ENCODE measurements at regions not wholly inside any gene's neighbourhood (a gene's known extent, or its start where the extent isn't known, plus 50 kb on each side); places are given as distances from the start of the nearest gene placed in this dataset.
"Not testable (repeated sequence)": the region's sequence is repeated elsewhere in the genome, so short reads cannot be mapped to it uniquely, and the experiment has no call there.

- DNase-seq (ENCODE audit: low read depth in 6 of 9, low spot score in 9 of 9): no peak
- Histone ChIP-seq H3K4me1 (ENCODE audit: control insufficient read depth in 2 of 2, insufficient read depth in 2 of 2, low read length in 2 of 2) (no peaks in the 10 kb centered on the region), H3K36me3 (ENCODE audit: control insufficient read depth in 2 of 2, insufficient read depth in 2 of 2, low read length in 1 of 2) (no peaks in the 10 kb centered on the region), H3K27ac (ENCODE audit: low read depth in 1 of 2, low read length in 1 of 2) (no peak overlapping the region), H3K27me3 (ENCODE audit: control insufficient read depth in 2 of 2, insufficient read depth in 1 of 2, low read length in 1 of 2) (no peaks in the 10 kb centered on the region), H3K4me3 (ENCODE audit: low read length in 2 of 2) (no peak overlapping the region), H3K9me3 (ENCODE audit: control insufficient read depth in 2 of 2, insufficient read depth in 1 of 2, low read length in 1 of 2) (peaks cover 4 to 19% of the 10 kb centered on the region in 2 donors)
- WGBS: 72% methylated on average over 4 of the region's 4 CpGs
Observed at GRCh38 chr7:67671006-67671548, 674.4 kb downstream of the TYW1 start.

- no peaks in the 10 kb centered on the region for H3K27me3 ChIP-seq (ENCODE audit: control insufficient read depth in 2 of 2, insufficient read depth in 1 of 2, low read length in 1 of 2)
- H3K9me3 ChIP-seq (ENCODE audit: control insufficient read depth in 2 of 2, insufficient read depth in 1 of 2, low read length in 1 of 2): peaks cover 4 to 23% of the 10 kb centered on the region in 2 donors
- no peaks in the 10 kb centered on the region for H3K36me3 ChIP-seq (ENCODE audit: control insufficient read depth in 2 of 2, insufficient read depth in 2 of 2, low read length in 1 of 2)
- no peak for DNase-seq (ENCODE audit: low read depth in 6 of 9, low spot score in 9 of 9)
- no peak overlapping the region for H3K4me3 ChIP-seq (ENCODE audit: low read length in 2 of 2)
- WGBS: 74% methylated on average over 3 of the region's 3 CpGs
- H3K4me1 ChIP-seq (ENCODE audit: control insufficient read depth in 2 of 2, insufficient read depth in 2 of 2, low read length in 2 of 2): no peaks in the 10 kb centered on the region
- H3K27ac ChIP-seq (ENCODE audit: low read depth in 1 of 2, low read length in 1 of 2): no peak overlapping the region
Observed at GRCh38 chr7:67673861-67674260, 677.2 kb downstream of the TYW1 start.

- not testable (repeated sequence) for H3K36me3 ChIP-seq (ENCODE audit: control insufficient read depth in 2 of 2, insufficient read depth in 2 of 2, low read length in 1 of 2); H3K27me3 ChIP-seq (ENCODE audit: control insufficient read depth in 2 of 2, insufficient read depth in 1 of 2, low read length in 1 of 2); H3K27ac ChIP-seq (ENCODE audit: low read depth in 1 of 2, low read length in 1 of 2); DNase-seq (ENCODE audit: low read depth in 6 of 9, low spot score in 9 of 9); H3K4me1 ChIP-seq (ENCODE audit: control insufficient read depth in 2 of 2, insufficient read depth in 2 of 2, low read length in 2 of 2); H3K4me3 ChIP-seq (ENCODE audit: low read length in 2 of 2)
- 90% methylated on average over 5 of the region's 5 CpGs for WGBS
- H3K9me3 ChIP-seq (ENCODE audit: control insufficient read depth in 2 of 2, insufficient read depth in 1 of 2, low read length in 1 of 2): peaks cover 4 to 23% of the 10 kb centered on the region in 2 donors
Observed at GRCh38 chr7:67674862-67675261, 678.2 kb downstream of the TYW1 start.

GRCh38 chr7:67675971-67676370 lies 679.3 kb downstream of the TYW1 start:
- H3K4me1 ChIP-seq (ENCODE audit: control insufficient read depth in 2 of 2, insufficient read depth in 2 of 2, low read length in 2 of 2): no peaks in the 10 kb centered on the region
- no peak for DNase-seq (ENCODE audit: low read depth in 6 of 9, low spot score in 9 of 9)
- 86% methylated on average over 2 of the region's 2 CpGs for WGBS
- no peaks in the 10 kb centered on the region for H3K27me3 ChIP-seq (ENCODE audit: control insufficient read depth in 2 of 2, insufficient read depth in 1 of 2, low read length in 1 of 2)
- no peak overlapping the region for H3K4me3 ChIP-seq (ENCODE audit: low read length in 2 of 2)
- H3K27ac ChIP-seq (ENCODE audit: low read depth in 1 of 2, low read length in 1 of 2): no peak overlapping the region
- H3K36me3 ChIP-seq (ENCODE audit: control insufficient read depth in 2 of 2, insufficient read depth in 2 of 2, low read length in 1 of 2): no peaks in the 10 kb centered on the region
- H3K9me3 ChIP-seq (ENCODE audit: control insufficient read depth in 2 of 2, insufficient read depth in 1 of 2, low read length in 1 of 2): peaks cover 4 to 23% of the 10 kb centered on the region in 2 donors

- WGBS: 72% methylated on average over 4 of the region's 4 CpGs
- no peak for DNase-seq (ENCODE audit: low read depth in 6 of 9, low spot score in 9 of 9)
Observed at GRCh38 chr7:67678419-67678818, 681.8 kb downstream of the TYW1 start.

GRCh38 chr7:67683628-67684027 lies 687.0 kb downstream of the TYW1 start:
- H3K36me3 ChIP-seq (ENCODE audit: control insufficient read depth in 2 of 2, insufficient read depth in 2 of 2, low read length in 1 of 2): no peaks in the 10 kb centered on the region
- no peaks in the 10 kb centered on the region for H3K4me1 ChIP-seq (ENCODE audit: control insufficient read depth in 2 of 2, insufficient read depth in 2 of 2, low read length in 2 of 2)
- H3K4me3 ChIP-seq (ENCODE audit: low read length in 2 of 2): no peak overlapping the region
- 95% methylated on average over 4 of the region's 4 CpGs for WGBS
- no peaks in the 10 kb centered on the region for H3K27me3 ChIP-seq (ENCODE audit: control insufficient read depth in 2 of 2, insufficient read depth in 1 of 2, low read length in 1 of 2)
- no peak for DNase-seq (ENCODE audit: low read depth in 6 of 9, low spot score in 9 of 9)
- no peak overlapping the region for H3K27ac ChIP-seq (ENCODE audit: low read depth in 1 of 2, low read length in 1 of 2)
- H3K9me3 ChIP-seq (ENCODE audit: control insufficient read depth in 2 of 2, insufficient read depth in 1 of 2, low read length in 1 of 2): no peaks in the 10 kb centered on the region

More at GRCh38 chr7:67678419-67678818, 681.8 kb downstream of the TYW1 start:
- no peaks in the 10 kb centered on the region for H3K4me1 ChIP-seq (ENCODE audit: control insufficient read depth in 2 of 2, insufficient read depth in 2 of 2, low read length in 2 of 2)
- no peaks in the 10 kb centered on the region for H3K36me3 ChIP-seq (ENCODE audit: control insufficient read depth in 2 of 2, insufficient read depth in 2 of 2, low read length in 1 of 2)
- H3K4me3 ChIP-seq (ENCODE audit: low read length in 2 of 2): no peak overlapping the region
- H3K9me3 ChIP-seq (ENCODE audit: control insufficient read depth in 2 of 2, insufficient read depth in 1 of 2, low read length in 1 of 2): peaks cover 4 to 18% of the 10 kb centered on the region in 2 donors
- H3K27ac ChIP-seq (ENCODE audit: low read depth in 1 of 2, low read length in 1 of 2): no peak overlapping the region
- no peaks in the 10 kb centered on the region for H3K27me3 ChIP-seq (ENCODE audit: control insufficient read depth in 2 of 2, insufficient read depth in 1 of 2, low read length in 1 of 2)

GRCh38 chr7:67690700-67691099 lies 694.1 kb downstream of the TYW1 start:
- WGBS: 95% methylated on average over 1 of the region's 1 CpG
- no peak overlapping the region for H3K4me3 ChIP-seq (ENCODE audit: low read length in 2 of 2)
- H3K27ac ChIP-seq (ENCODE audit: low read depth in 1 of 2, low read length in 1 of 2): no peak overlapping the region
- DNase-seq (ENCODE audit: low read depth in 6 of 9, low spot score in 9 of 9): no peak
- no peaks in the 10 kb centered on the region for H3K4me1 ChIP-seq (ENCODE audit: control insufficient read depth in 2 of 2, insufficient read depth in 2 of 2, low read length in 2 of 2)
- no peaks in the 10 kb centered on the region for H3K27me3 ChIP-seq (ENCODE audit: control insufficient read depth in 2 of 2, insufficient read depth in 1 of 2, low read length in 1 of 2)
- H3K9me3 ChIP-seq (ENCODE audit: control insufficient read depth in 2 of 2, insufficient read depth in 1 of 2, low read length in 1 of 2): no peaks in the 10 kb centered on the region
- H3K36me3 ChIP-seq (ENCODE audit: control insufficient read depth in 2 of 2, insufficient read depth in 2 of 2, low read length in 1 of 2): no peaks in the 10 kb centered on the region

- Histone ChIP-seq H3K27ac (ENCODE audit: low read depth in 1 of 2, low read length in 1 of 2) (no peak overlapping the region), H3K36me3 (ENCODE audit: control insufficient read depth in 2 of 2, insufficient read depth in 2 of 2, low read length in 1 of 2) (no peaks in the 10 kb centered on the region), H3K27me3 (ENCODE audit: control insufficient read depth in 2 of 2, insufficient read depth in 1 of 2, low read length in 1 of 2) (no peaks in the 10 kb centered on the region), H3K4me3 (ENCODE audit: low read length in 2 of 2) (no peak overlapping the region), H3K9me3 (ENCODE audit: control insufficient read depth in 2 of 2, insufficient read depth in 1 of 2, low read length in 1 of 2) (peaks cover 0 to 3% of the 10 kb centered on the region in 2 donors), H3K4me1 (ENCODE audit: control insufficient read depth in 2 of 2, insufficient read depth in 2 of 2, low read length in 2 of 2) (no peaks in the 10 kb centered on the region)
- WGBS: 81% methylated on average over 4 of the region's 4 CpGs
- no peak for DNase-seq (ENCODE audit: low read depth in 6 of 9, low spot score in 9 of 9)
Observed at GRCh38 chr7:67692425-67692824, 695.8 kb downstream of the TYW1 start.

- H3K9me3 ChIP-seq (ENCODE audit: control insufficient read depth in 2 of 2, insufficient read depth in 1 of 2, low read length in 1 of 2): peaks cover 0 to 12% of the 10 kb centered on the region in 2 donors
Observed at GRCh38 chr7:67696124-67696523, 699.5 kb downstream of the TYW1 start.

More at GRCh38 chr7:67696124-67696523, 699.5 kb downstream of the TYW1 start:
- no peaks in the 10 kb centered on the region for H3K4me1 ChIP-seq (ENCODE audit: control insufficient read depth in 2 of 2, insufficient read depth in 2 of 2, low read length in 2 of 2)
- no peak overlapping the region for H3K27ac ChIP-seq (ENCODE audit: low read depth in 1 of 2, low read length in 1 of 2)
- WGBS: 87% methylated on average over 5 of the region's 5 CpGs
- DNase-seq (ENCODE audit: low read depth in 6 of 9, low spot score in 9 of 9): no peak
- H3K36me3 ChIP-seq (ENCODE audit: control insufficient read depth in 2 of 2, insufficient read depth in 2 of 2, low read length in 1 of 2): no peaks in the 10 kb centered on the region
- H3K27me3 ChIP-seq (ENCODE audit: control insufficient read depth in 2 of 2, insufficient read depth in 1 of 2, low read length in 1 of 2): no peaks in the 10 kb centered on the region
- no peak overlapping the region for H3K4me3 ChIP-seq (ENCODE audit: low read length in 2 of 2)

Measured in thymus (tissue), 11 donors.